Activated CD8-positive, alpha-beta memory T cell treated with anti-CD3 and anti-CD28 coated beads for 36 hours (primary cell): ENCODE measurements at regions not wholly inside any gene's neighbourhood (a gene's known extent, or its start where the extent isn't known, plus 50 kb on each side); places are given as distances from the start of the nearest gene placed in this dataset.
"Not testable (repeated sequence)": the region's sequence is repeated elsewhere in the genome, so short reads cannot be mapped to it uniquely, and the experiment has no call there.

Source experiments
- CTCF ChIA-PET: fragments of 350-600 bp; sonication (Branson Sonifier 250); formaldehyde crosslinking; loops from one replicate; lab custom pipeline; 2021; ENCODE audit warnings: antibody characterized with exemption; lab: Charles Lee
- POLR2A ChIA-PET: fragments of 350-600 bp; sonication (Branson Sonifier 250); formaldehyde crosslinking; loops from one replicate; lab custom pipeline; 2021; ENCODE audit warnings: antibody characterized with exemption; lab: Charles Lee

DNA sequence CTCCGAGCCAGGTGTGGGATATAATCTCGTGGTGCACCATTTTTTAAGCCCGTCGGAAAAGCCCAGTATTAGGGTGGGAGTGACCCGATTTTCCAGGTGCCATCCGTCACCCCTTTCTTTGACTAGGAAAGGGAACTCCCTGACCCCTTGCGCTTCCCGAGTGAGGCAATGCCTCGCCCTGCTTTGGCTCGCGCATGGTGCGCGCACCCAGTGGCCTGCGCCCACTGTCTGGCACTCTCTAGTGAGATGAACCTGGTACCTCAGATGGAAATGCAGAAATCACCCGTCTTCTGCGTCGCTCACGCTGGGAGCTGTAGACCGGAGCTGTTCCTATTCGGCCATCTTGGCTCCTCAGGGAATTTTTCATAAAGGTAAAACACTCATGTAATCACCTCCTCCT lies 63.9 kb downstream of the RWDD3 start:
- POLR2A ChIA-PET, CTCF ChIA-PET: not testable (repeated sequence)

DNA sequence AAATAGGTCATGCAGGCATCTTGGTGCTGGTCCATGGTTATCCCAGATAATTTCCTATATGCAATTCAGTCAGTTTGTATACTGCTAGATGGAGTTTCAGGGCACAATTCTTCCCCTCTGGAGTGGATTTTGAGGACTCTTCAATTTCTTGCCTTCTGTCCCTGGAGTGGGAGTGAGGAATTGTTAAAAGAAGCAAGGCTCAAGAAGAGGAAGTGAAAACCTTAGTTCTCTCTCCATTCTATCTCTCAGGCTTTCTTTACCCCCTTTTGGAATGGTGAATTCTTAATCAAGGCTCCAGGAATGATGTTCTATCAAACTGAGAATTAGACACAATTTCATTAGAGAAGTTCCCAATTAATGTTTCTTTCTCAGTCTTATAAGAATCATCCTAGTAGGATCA lies 67.1 kb downstream of the RWDD3 start:
- CTCF ChIA-PET = no interaction called here
- POLR2A ChIA-PET = no interaction called here

DNA sequence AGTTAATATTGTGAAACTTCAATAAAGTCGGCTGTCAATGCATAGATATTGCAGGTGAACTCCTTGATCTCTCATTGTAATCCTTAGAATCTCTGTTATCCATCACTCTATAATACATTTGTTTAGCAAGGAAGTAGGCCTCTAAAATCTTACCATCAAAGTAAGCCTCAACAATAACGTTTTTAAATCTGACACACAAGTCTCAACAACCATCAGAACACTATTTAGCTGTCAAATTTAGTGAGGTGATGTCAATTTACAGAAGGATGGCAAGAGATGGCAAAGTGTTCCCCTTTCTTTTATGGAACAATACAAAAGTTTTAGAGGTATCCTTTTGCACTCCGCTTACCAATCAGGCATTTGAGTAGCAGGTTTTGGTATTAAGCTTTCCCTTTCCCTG lies 67.6 kb downstream of the RWDD3 start:
- ChIA-PET POLR2A (no interaction called here), CTCF (no interaction called here)

DNA sequence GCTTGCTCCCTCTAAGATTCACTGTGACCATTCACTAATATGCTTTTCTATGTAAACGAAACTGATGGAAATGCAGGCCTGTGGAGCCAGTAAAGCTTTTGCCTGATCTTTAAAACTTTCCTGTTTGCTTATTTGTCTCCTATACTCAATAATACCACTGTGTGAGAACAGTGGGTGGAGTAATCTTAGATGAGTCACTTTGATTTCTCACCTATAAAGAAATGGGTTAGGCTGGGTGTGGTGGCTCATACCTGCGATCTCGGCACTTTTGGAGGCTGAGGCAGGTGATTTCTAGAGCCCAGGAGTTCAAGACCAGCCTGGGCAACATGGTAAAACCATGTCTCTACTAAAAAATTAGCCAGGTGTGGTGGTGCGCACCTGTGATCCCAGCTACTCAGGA lies 70.8 kb downstream of the RWDD3 start:
- POLR2A ChIA-PET = no interaction called here
- CTCF ChIA-PET = no interaction called here

DNA sequence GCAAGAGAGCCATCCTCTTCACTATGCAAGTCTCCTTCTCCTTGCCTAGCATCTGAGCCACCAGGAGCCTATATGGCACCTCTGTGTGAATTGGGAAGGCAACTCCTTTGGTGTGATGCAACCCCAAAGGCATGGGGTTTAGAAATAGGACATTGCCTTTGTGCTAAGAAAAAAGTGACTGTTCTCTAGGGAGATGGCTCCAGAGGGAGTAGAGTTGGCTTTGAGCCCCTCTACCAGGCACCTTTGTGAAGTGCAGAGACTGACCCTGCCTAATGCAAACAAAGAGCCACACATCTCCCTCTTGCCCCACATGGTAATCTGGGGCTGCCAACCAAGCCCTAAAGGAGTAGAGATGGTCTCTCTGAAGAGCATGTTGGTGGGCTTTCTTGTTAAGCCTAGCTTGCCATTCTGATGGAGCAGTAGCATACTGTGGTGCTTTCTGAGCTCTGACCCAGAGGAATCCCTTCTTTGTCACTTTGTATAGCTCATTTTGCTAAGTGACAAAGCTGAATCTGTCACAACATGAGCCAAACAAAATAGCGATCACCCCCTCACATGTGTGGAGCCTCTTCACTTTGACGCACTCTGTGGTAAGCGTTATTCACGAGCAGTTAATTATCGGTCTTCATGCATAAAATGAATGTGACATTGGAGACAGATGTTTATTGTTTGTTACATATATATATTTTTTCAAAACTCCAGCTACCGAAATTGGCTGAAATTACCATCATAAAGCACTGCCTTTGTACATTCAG lies 74.4 kb downstream of the RWDD3 start:
- ChIA-PET POLR2A (no interaction called here), CTCF (no interaction called here)

DNA sequence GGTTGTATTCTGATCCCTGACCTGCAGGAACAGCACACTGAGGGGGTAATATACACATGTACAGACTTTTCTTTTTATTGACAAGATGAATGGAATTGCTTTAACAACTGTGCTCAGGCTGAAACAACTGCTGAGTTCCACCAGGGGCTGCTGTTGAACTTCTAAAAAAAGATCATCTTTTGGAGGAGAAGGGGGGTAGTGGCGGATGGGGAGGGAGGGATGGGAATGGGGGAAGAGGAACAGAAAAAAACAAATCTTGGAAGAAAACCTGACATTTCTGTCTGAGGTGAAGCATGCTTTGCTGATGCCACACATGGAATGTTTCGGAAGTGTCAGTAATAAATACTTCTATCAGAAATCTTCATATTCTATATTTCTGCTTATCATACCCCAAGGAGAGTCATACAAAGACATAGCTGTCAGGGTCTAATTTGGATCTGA lies 75.0 kb downstream of the RWDD3 start:
- CTCF ChIA-PET = no interaction called here

DNA sequence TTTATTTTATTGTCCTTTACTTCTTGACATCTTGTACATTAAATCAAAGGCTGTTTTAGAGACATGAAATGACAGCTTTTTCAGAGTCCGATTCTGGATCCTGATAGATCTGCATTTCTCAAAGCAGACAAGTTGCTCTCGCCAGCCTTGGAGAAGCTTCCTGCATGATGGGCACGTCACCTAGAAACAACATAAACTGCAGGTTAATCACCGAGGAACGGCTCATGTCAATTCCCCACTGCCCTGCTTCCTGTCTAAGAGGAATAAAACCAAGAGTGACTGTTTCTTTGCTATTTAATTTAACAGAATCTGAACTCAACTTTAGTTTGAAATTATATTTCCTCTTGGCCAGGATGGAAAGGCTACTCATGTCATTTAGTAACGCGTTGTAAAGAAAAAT lies 77.0 kb downstream of the RWDD3 start:
- POLR2A ChIA-PET = no interaction called here
- CTCF ChIA-PET = no interaction called here

More for the DNA sequence above, 75.0 kb downstream of the RWDD3 start:
- POLR2A ChIA-PET = no interaction called here

DNA sequence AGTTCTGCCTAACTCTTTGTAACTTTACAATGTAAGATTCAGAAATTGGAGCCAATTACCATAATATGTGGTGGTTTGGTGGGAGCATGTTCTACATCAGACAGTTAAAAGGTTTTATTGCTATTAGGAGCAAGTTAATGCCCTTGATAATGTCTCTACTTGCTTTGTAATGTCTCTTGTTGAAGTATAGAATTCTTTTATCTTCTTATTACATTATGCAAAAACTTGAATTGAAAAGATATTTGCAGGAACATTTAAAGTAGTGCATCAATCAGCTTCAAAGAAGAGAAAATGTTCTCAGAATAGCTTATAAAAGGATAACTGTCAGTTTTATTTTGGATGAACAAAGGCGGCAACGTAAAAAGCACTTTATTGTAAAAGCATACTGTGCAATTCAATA lies 77.8 kb downstream of the RWDD3 start:
- CTCF ChIA-PET = no interaction called here
- POLR2A ChIA-PET = no interaction called here

DNA sequence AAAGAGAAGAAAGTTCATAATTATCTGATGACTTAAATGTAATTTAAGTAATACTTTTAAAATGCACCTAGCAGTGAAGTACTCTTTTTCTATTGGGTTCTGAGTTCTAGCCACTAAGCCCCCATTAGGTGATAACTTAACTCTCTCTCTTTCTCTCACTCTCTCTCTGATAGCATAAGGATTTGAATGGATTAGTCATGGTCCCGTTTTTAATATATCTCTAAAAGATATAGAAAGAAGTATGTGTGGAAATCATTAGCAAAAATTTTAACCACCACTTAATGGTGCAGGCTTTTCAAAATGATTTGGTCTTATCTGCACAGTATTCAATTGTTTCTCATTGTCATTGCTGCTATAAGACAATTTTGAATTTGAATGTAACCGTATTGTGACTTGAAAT lies 78.2 kb downstream of the RWDD3 start:
- CTCF ChIA-PET = no interaction called here
- POLR2A ChIA-PET = no interaction called here

DNA sequence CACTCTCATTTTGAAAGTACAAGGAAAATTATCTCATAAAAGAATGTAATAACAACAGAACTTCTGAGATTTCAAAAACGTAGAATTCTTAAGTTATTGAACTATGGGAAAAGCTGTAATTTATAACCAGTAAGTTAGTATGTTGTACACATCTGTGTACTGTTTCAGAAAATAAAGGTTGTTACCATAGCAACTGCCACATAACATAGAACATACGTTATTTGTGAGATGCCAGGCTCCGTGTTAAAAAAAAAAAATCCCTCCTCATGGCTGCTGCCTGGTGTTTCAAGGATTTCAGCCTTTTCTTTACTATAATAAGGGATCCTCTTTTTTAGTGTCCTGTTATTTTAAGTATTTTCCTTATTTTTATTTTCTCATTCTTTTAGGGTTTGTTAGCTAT lies 79.5 kb downstream of the RWDD3 start:
- ChIA-PET POLR2A (no interaction called here), CTCF (no interaction called here)

DNA sequence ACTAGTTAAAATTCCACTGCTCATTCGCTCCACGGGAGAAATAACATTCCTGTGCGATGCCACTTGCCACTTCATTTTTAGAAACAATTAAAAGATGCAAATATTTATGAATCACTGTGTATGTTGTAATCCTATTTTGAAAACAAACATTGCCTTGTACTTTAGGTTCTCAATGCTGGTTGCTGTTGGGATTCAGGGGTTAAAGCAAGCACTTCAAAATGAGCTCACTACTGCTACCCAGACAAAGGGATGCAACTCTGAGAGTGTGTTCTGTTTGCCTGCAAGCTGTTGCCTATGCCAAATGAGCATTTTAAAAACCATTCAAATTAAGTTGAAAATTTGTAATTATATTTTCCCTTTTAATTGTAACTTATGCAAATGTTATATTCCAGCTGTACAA lies 87.5 kb downstream of the RWDD3 start:
- POLR2A ChIA-PET = no interaction called here
- CTCF ChIA-PET = no interaction called here

DNA sequence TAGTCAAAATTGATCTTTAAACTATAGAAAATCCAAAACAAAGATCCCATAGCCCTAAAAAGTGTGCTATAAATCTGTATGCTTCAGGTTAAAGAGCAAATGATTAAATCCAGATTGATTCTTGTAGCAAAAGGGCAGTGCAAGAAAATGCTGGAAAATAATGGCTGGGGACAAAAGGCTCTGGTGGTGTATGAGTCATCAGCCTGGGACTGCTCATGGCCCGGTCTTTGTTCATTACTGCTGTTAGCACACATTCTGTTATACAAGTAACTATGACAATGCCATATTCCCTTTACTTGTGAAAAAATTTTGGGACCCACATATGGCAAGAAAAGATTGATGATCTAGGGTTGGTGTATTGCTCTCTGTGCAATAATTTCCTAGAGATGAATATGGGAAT lies 89.1 kb downstream of the RWDD3 start:
- CTCF ChIA-PET = no interaction called here

DNA sequence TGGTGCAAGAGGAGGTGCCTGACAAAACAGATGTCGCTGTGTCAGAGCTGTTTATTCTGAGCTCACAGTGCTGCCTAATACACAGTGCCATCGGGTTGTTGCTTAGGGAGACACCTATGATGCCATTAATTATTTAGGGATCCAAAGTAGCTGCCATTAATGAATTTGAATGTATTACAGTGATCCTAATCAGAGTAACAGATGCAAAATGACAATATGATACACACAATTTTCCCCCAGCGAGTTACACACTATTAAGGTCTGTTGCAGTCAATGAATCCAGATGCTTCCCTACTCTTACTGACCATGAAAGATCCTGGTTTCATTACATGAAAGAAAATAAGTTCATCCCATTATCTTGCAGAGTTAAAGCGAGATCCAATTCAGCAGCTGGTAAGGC lies 91.3 kb downstream of the RWDD3 start:
- ChIA-PET POLR2A (no interaction called here), CTCF (no interaction called here)

More for the DNA sequence above, 89.1 kb downstream of the RWDD3 start:
- POLR2A ChIA-PET = no interaction called here

DNA sequence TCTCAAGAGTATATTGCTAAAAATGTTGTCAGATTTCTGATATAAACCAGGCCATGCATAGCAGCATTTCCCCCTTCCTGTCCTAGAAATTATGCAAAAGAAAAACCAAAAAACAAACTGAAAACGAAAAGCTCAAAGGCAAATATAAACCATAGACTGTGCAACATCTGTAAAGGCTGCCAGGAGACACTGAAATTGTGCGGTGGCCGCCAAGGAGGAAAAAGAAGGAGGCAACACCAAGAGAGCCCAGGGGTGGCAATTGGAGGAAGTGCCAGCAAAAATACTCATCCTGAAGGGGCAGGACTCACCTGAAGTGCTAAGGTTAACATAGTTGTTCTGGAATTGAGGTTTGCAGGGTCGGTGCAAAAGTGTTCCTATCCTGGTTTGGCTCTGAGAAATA lies 92.0 kb downstream of the RWDD3 start:
- CTCF ChIA-PET = no interaction called here
- POLR2A ChIA-PET = no interaction called here

DNA sequence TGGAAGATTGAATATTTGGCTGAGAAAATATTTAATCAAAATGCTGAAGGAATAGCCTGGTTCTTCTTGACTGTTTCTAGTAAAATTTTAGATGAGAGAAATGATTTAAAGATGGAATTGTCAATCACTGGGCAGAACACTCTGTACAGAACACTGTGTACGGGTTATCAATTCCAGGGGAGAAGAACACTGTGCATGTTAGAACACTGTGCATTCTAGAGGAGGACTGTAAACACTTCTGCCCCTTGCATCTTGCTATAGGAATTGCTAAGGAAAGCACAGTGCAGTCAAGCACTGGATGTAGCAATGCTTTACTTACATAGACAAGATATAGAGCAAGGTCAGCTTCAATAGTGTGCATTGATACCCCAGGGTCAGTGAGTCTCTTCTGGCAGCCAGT lies 98.7 kb downstream of the RWDD3 start:
- ChIA-PET CTCF (no interaction called here), POLR2A (no interaction called here)

DNA sequence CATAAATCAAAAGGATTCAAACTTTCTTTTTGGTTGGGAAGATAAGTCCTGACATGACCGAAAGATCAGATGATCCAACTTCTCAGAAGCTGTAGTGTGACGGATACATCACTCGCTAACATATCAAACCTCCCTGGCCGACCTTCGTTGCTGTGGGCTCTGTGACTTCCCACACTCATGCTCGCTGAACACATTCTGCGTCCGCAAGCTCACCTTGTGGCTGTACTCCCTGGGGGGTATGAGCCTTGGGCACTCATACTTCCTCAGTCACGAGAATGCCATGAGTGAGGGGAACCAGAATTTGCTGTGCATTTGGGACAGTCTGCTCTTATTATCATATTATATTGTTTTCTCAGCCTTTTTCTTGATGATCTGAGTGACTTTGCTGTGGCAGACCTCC lies 105.4 kb downstream of the RWDD3 start:
- CTCF ChIA-PET = no interaction called here
- POLR2A ChIA-PET = no interaction called here

DNA sequence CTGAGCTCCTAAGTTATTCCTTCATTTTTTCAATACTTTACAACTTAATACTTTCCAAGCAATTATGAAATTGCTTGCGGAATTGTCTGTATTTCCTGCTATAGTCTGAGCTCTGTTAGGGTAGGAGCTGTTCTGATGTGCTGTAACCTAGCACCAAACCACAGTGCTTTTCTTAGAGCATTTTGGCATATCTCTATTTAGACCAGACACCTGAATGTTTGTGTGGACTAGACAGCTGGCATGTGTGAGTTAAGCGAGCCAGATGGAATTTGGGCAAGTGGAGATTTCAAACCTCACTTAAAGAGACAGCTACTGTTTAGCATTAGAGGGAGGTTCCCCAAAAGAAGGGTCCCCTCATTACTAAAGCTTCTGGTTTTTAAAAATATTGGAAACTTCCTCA lies 106.1 kb downstream of the RWDD3 start:
- ChIA-PET POLR2A (no interaction called here), CTCF (no interaction called here)

DNA sequence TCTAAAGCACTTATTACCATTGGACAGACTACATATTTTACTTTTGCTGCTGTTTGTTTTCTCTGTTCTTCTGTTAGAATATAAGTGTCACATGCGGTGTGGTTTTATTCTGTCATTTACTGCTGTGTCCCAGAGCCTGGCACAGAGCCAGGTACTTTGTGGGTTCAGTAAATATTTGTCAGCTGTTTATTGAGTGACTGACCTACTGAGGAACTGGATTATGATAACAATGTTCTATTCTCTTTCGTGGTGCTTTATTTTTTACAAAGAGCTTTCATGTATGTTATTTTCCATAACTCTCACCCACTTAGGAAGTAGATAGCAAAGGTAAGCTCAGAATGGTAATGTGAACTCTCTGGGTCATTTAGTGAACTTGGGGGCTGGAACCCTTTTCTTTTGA lies 118.8 kb downstream of the RWDD3 start:
- POLR2A ChIA-PET = no interaction called here
- CTCF ChIA-PET = no interaction called here

DNA sequence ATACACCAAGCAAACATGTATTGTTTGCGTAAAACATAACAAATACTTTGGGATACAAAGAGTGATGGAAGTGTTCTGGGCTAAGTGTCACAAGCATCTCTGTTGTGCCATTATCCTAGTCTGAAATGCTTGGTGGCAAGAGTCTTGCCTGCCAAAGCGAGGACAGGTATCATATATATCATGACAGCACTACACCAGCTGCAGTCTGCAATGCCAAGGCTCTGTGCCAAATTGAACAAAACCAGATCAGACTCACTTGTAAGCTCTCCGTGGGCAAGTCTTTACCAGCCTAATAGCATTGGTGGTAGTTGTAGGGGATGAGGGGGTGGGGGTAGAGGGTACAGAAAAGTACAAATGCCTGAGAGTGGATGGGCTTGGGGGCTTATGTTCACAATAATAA lies 119.2 kb downstream of the RWDD3 start:
- POLR2A ChIA-PET = no interaction called here
- CTCF ChIA-PET = no interaction called here

DNA sequence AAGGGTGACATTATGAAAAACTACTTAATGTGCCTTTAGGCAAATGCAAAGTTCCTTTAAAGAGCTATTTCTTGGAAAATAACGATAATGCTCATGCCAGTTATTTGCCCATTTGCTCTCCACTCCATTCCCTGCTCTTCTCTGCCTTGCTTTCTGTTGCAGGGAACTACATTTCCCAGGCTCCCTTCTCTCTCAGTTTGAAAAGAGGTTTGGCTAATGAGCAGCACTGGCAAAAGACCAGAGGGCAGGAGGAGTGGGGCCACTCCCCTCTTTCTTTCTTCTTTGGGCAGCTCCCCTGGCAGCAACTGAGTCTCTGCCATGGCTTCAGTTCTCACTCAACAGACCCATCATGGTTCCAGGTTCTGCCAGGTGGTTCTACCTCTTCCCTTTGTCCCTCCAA lies 130.5 kb downstream of the RWDD3 start:
- CTCF ChIA-PET = no interaction called here
- POLR2A ChIA-PET = no interaction called here

DNA sequence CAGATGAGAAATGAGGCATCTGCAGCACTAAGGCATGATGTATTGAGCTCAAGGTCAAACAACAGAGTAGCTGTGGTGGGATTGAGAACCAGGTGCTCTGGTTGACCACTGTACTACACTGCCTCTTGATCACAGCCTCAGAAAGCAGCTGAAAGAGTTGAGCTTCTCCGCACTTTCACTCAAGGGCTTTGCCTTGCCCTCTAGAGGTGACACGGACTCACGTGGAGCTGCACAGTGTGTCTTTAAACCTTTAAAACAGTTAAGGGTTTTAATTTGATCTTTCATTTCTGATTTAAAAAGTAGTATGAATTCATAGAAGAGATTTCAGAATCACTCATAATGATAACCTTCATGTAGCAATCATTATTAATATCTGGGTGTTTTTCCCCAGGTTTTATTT lies 132.5 kb downstream of the RWDD3 start:
- CTCF ChIA-PET = no interaction called here
- POLR2A ChIA-PET = no interaction called here

DNA sequence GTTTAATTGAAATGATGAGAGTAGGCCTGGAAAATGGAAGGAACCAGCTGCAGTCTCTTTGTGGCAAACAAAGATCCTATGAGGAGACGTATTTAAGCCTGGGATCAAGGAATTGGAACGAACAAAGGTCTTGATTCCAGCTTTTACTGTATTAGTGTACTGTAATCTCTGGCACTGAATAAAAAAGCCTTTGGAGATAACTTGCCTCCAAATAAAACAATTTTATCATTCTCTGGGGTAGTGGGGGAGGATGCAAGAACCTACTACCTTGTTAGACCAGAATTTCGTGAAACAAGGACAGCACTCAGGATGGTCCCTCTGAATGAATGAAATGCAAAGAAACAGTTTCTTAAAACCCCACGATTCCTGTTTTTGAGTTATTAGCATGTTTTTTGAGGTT lies 134.2 kb downstream of the RWDD3 start:
- ChIA-PET POLR2A (no interaction called here), CTCF (no interaction called here)
